HL-60 (cell line): ENCODE measurements at regions not wholly inside any gene's neighbourhood (a gene's known extent, or its start where the extent isn't known, plus 50 kb on each side); places are given as distances from the start of the nearest gene placed in this dataset.

Source experiments
- DNase-seq, 2 experiments: peaks; one replicate each; pipeline ENCODE4 v3.0.0-alpha.2; 2010 to 2020; ENCODE audit warnings: low read depth in 1 of 2, low spot score in 1 of 2
- H3K27ac ChIP-seq: fragments of 250-450 bp; sonication (Bioruptor Pico); replicated peaks from 2 replicates; pipeline ENCODE4 v1.5.1; 2020; ENCODE audit warnings: mild to moderate bottlenecking, moderate library complexity
- H3K27me3 ChIP-seq: fragments of 250-450 bp; sonication (Bioruptor Pico); 2 replicates; pipeline ENCODE4 v1.5.1; 2021; ENCODE audit warnings: mild to moderate bottlenecking, moderate library complexity; ENCODE audit not compliant: insufficient read depth, poor library complexity, severe bottlenecking
- H3K4me3 ChIP-seq: replicated peaks from 2 replicates; pipeline ENCODE4 v1.5.1; 2011; ENCODE audit warnings: mild to moderate bottlenecking, control low read depth, low read length; ENCODE audit not compliant: insufficient read depth
- CTCF ChIP-seq: IDR thresholded peaks from one replicate; pipeline ENCODE4 v1.5.1; 2011; ENCODE audit warnings: low read length, control low read depth, inconsistent platforms; ENCODE audit not compliant: insufficient read depth
- GABPA ChIP-seq: IDR thresholded peaks from 2 replicates; pipeline ENCODE4 v1.6.1; 2012; ENCODE audit warnings: low read depth
- POLR2AphosphoS5 ChIP-seq: IDR thresholded peaks from 2 replicates; pipeline ENCODE4 v1.6.1; 2012; ENCODE audit warnings: low read depth
- SPI1 ChIP-seq: IDR thresholded peaks from 2 replicates; pipeline ENCODE4 v1.6.1; 2012; ENCODE audit warnings: low read depth, mild to moderate bottlenecking, borderline replicate concordance
- TF ChIP-seq, protein P1 (sequence below): IDR thresholded peaks from 2 replicates; pipeline ENCODE4 v1.6.1; 2012; ENCODE audit warnings: low read depth; ENCODE audit not compliant: insufficient replicate concordance

DNA sequence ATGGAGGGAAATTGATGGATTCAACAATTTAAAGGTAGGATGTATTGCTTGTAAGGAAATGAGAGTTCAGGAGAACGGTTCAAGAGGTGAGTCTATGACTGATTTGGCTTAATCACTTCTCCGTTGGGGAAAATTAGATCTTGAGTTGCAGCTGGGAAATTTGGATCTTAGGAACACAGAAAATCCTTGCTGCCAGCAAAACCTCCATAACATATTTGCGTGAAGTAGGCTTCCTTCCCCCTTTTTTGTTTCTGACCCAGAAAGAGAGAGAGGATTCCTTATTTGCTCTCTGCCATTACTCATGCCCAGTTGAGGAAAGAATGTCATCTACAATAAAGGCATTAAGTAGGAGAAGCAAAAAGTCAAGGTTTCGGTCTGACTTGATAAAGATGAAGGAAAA lies 73.5 kb upstream of the PDC start:
- no peak overlapping the region for H3K27ac ChIP-seq
- TF ChIP-seq POLR2AphosphoS5 (no peak), SPI1 (no peak), GABPA (no peak), CTCF (no peak)
- TF ChIP-seq, protein P1, sequence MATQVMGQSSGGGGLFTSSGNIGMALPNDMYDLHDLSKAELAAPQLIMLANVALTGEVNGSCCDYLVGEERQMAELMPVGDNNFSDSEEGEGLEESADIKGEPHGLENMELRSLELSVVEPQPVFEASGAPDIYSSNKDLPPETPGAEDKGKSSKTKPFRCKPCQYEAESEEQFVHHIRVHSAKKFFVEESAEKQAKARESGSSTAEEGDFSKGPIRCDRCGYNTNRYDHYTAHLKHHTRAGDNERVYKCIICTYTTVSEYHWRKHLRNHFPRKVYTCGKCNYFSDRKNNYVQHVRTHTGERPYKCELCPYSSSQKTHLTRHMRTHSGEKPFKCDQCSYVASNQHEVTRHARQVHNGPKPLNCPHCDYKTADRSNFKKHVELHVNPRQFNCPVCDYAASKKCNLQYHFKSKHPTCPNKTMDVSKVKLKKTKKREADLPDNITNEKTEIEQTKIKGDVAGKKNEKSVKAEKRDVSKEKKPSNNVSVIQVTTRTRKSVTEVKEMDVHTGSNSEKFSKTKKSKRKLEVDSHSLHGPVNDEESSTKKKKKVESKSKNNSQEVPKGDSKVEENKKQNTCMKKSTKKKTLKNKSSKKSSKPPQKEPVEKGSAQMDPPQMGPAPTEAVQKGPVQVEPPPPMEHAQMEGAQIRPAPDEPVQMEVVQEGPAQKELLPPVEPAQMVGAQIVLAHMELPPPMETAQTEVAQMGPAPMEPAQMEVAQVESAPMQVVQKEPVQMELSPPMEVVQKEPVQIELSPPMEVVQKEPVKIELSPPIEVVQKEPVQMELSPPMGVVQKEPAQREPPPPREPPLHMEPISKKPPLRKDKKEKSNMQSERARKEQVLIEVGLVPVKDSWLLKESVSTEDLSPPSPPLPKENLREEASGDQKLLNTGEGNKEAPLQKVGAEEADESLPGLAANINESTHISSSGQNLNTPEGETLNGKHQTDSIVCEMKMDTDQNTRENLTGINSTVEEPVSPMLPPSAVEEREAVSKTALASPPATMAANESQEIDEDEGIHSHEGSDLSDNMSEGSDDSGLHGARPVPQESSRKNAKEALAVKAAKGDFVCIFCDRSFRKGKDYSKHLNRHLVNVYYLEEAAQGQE: no peak

DNA sequence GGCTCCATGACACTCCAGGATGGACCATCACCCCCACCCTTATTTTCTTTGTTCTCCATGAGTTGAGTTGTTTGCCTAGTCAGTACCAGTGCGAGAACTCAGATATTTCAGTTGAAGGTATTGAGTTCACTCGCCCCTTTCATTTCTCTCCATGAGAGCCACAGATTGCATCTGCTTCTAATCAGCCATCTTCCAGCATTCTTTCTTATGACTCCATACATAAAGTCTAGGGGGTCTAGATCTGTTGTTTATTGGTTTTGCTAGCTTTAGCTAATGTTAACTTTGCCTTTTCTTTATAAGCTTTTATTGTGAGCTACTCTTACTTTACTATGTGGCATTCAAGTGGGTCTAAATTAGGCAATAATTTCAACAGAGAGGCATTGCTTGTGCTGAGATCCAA lies 71.6 kb upstream of the PDC start:
- H3K27me3 ChIP-seq: no peaks in the 10 kb centered on the region
- DNase-seq: no peak
- H3K4me3 ChIP-seq: no peak overlapping the region
- TF ChIP-seq, protein P1: no peak
- no peak for TF ChIP-seq CTCF
- TF ChIP-seq GABPA: no peak
- TF ChIP-seq POLR2AphosphoS5: no peak
- TF ChIP-seq SPI1: no peak
- H3K27ac ChIP-seq: no peak overlapping the region

More for the DNA sequence above, 73.5 kb upstream of the PDC start:
- Histone ChIP-seq H3K27me3 (no peaks in the 10 kb centered on the region), H3K4me3 (no peak overlapping the region)
- no peak for DNase-seq

DNA sequence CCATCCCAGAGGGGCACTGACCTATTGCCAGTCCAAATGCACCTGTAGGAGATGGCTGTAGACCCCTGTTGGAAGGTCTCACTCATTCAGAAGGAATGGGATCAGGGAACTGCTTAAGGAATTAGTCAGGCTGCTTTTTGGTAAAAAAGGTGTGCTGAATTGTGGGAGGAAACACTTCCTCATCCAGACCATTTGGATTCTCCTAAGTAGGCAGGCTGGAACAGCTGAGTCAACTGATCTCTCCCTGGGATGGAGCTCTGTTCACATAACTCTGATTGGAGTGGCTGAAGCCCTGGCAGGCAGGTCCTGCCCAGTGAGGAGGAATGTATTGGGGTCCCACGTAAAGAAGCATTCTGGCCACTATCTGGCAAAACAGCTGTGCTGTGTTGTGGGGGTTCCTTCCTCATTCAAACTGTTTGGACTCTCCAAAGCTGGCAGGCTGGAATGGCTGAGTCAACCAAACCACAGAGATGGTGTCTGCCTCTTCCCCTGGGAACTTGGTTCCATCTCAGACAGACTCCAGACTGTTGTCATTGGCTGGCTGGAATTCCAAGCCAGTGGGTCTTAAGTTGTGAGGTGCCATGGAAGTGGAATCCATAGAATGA lies 70.7 kb upstream of the PDC start:
- TF ChIP-seq GABPA (no peak), POLR2AphosphoS5 (no peak), CTCF (no peak), SPI1 (no peak)
- TF ChIP-seq, protein P1: no peak

More for the DNA sequence above, 70.7 kb upstream of the PDC start:
- no peak overlapping the region for H3K27ac ChIP-seq
- no peaks in the 10 kb centered on the region for H3K27me3 ChIP-seq
- no peak for DNase-seq
- no peak overlapping the region for H3K4me3 ChIP-seq
